ENCODE measurements at regions not wholly inside any gene's neighbourhood (a gene's known extent, or its start where the extent isn't known, plus 50 kb on each side); places are given as distances from the start of the nearest gene placed in this dataset.

GRCh38 chr2:64880193-64880951 is 108.8 kb upstream of the SLC1A4 start:
- TF ChIP-seq CTCF (IDR thresholded peaks at IDR 0.05) (no peak), POLR2A (IDR thresholded peaks at IDR 0.05) (no peak)
